Osteoblast (primary cell): ENCODE measurements at regions not wholly inside any gene's neighbourhood (a gene's known extent, or its start where the extent isn't known, plus 50 kb on each side); places are given as distances from the start of the nearest gene placed in this dataset.

Source experiments
- DNase-seq: peaks from one replicate; pipeline ENCODE4 v3.0.0; 2011; ENCODE audit warnings: low spot score, mixed read lengths; ENCODE audit not compliant: insufficient read length; ENCODE audit errors: missing footprints
- H2AFZ ChIP-seq: 2 replicates; pipeline ENCODE4 v1.6.0; 2011; ENCODE audit warnings: mild to moderate bottlenecking, low read length
- H3K27ac ChIP-seq: 2 replicates; pipeline ENCODE4 v1.5.1; 2011; ENCODE audit warnings: mild to moderate bottlenecking, low read depth, low read length, moderate library complexity
- H3K27me3 ChIP-seq: 2 replicates; pipeline ENCODE4 v1.6.0; 2012; ENCODE audit warnings: mild to moderate bottlenecking, control low read depth, inconsistent platforms, low read length, moderate library complexity; ENCODE audit not compliant: insufficient read depth
- H3K36me3 ChIP-seq: 2 replicates; pipeline ENCODE4 v1.5.1; 2011; ENCODE audit warnings: mild to moderate bottlenecking, low read length, control low read depth, moderate library complexity; ENCODE audit not compliant: insufficient read depth
- H3K4me1 ChIP-seq: 2 replicates; pipeline ENCODE4 v1.5.1; 2011; ENCODE audit warnings: mild to moderate bottlenecking, low read length, control low read depth, moderate library complexity; ENCODE audit not compliant: insufficient read depth
- H3K4me2 ChIP-seq: 2 replicates; pipeline ENCODE4 v1.6.0; 2011; ENCODE audit warnings: mild to moderate bottlenecking, low read length; ENCODE audit not compliant: insufficient read depth
- H3K4me3 ChIP-seq: fragments of 200-600 bp; sonication (generic); 3 replicates; pipeline ENCODE4 v1.5.1; 2012; ENCODE audit warnings: mild to moderate bottlenecking, low read length, inconsistent platforms; ENCODE audit not compliant: insufficient read depth
- H3K79me2 ChIP-seq: 2 replicates; pipeline ENCODE4 v1.6.0; 2012; ENCODE audit warnings: mild to moderate bottlenecking, low read length, control low read depth, inconsistent platforms; ENCODE audit not compliant: insufficient read depth
- H3K9me3 ChIP-seq: 2 replicates; pipeline ENCODE4 v1.5.1; 2011; ENCODE audit warnings: low read depth, low read length, control low read depth
- H4K20me1 ChIP-seq: 2 replicates; pipeline ENCODE4 v1.6.0; 2012; ENCODE audit warnings: mild to moderate bottlenecking, low read length, control low read depth; ENCODE audit not compliant: insufficient read depth
- TF ChIP-seq, protein P1 (sequence below): IDR thresholded peaks from 2 replicates; pipeline ENCODE4 v1.5.1; 2011; ENCODE audit warnings: mild to moderate bottlenecking, low read depth, low read length, moderate library complexity; ENCODE audit errors: extremely low read depth

GRCh38 chr10:124333931-124334330 lies 84.8 kb downstream of the OAT start:
- no peaks in the 10 kb centered on the region for H3K9me3 ChIP-seq
- no peaks in the 10 kb centered on the region for H3K36me3 ChIP-seq
- no peak overlapping the region for H3K4me2 ChIP-seq
- no peak overlapping the region for H3K27ac ChIP-seq
- H3K79me2 ChIP-seq = no peaks in the 10 kb centered on the region
- peaks cover 8% of the 10 kb centered on the region for H3K27me3 ChIP-seq
- DNase-seq = no peak
- TF ChIP-seq, protein P1, sequence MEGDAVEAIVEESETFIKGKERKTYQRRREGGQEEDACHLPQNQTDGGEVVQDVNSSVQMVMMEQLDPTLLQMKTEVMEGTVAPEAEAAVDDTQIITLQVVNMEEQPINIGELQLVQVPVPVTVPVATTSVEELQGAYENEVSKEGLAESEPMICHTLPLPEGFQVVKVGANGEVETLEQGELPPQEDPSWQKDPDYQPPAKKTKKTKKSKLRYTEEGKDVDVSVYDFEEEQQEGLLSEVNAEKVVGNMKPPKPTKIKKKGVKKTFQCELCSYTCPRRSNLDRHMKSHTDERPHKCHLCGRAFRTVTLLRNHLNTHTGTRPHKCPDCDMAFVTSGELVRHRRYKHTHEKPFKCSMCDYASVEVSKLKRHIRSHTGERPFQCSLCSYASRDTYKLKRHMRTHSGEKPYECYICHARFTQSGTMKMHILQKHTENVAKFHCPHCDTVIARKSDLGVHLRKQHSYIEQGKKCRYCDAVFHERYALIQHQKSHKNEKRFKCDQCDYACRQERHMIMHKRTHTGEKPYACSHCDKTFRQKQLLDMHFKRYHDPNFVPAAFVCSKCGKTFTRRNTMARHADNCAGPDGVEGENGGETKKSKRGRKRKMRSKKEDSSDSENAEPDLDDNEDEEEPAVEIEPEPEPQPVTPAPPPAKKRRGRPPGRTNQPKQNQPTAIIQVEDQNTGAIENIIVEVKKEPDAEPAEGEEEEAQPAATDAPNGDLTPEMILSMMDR = no peak
- no peaks in the 10 kb centered on the region for H4K20me1 ChIP-seq
- H3K4me3 ChIP-seq = no peak overlapping the region
- peaks cover 7% of the 10 kb centered on the region for H3K4me1 ChIP-seq
- H2AFZ ChIP-seq = no peak overlapping the region

DNA sequence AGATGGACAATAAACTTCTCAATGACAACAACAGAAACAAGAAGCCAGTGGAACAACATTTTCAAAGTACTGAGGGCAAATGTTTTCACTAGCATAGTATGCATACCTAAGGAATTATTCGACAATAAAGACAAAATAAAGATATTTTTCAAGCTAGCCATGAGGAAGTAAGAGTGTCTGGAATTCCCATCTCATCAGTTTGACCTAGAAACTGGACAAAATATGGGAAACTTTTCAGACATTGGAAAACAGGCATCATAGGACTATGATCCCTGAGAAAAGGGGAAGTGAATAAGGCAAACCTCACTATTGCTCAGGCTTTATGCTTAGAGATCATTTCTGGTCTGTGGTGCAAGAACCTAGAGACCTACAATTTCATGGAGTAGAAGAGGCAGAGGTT lies 86.3 kb downstream of the OAT start:
- H3K36me3 ChIP-seq = no peaks in the 10 kb centered on the region
- no peaks in the 10 kb centered on the region for H3K79me2 ChIP-seq
- no peak overlapping the region for H2AFZ ChIP-seq
- H3K27ac ChIP-seq = peak overlapping the region; percentile 75
- no peaks in the 10 kb centered on the region for H4K20me1 ChIP-seq
- H3K4me2 ChIP-seq = no peak overlapping the region
- no peak overlapping the region for H3K4me3 ChIP-seq
- H3K9me3 ChIP-seq = no peaks in the 10 kb centered on the region
- TF ChIP-seq, protein P1 = no peak
- H3K27me3 ChIP-seq = peaks cover 9% of the 10 kb centered on the region
- DNase-seq = no peak
- peaks cover 7% of the 10 kb centered on the region for H3K4me1 ChIP-seq

GRCh38 chr10:124329941-124330340 lies 88.8 kb downstream of the OAT start:
- no peaks in the 10 kb centered on the region for H3K79me2 ChIP-seq

GRCh38 chr10:124329362-124329761 lies 89.4 kb downstream of the OAT start:
- Histone ChIP-seq H3K4me3 (no peak overlapping the region), H3K4me1 (peaks cover 7% of the 10 kb centered on the region), H3K27me3 (peaks cover 9% of the 10 kb centered on the region), H3K27ac (no peak overlapping the region), H3K9me3 (no peaks in the 10 kb centered on the region), H3K79me2 (no peaks in the 10 kb centered on the region), H3K36me3 (no peaks in the 10 kb centered on the region), H2AFZ (no peak overlapping the region), H3K4me2 (no peak overlapping the region), H4K20me1 (no peaks in the 10 kb centered on the region)
- TF ChIP-seq, protein P1 = no peak
- peak; percentile 25 for DNase-seq

More at GRCh38 chr10:124329941-124330340, 88.8 kb downstream of the OAT start:
- TF ChIP-seq, protein P1 = no peak
- no peaks in the 10 kb centered on the region for H3K36me3 ChIP-seq
- DNase-seq = no peak
- H3K4me2 ChIP-seq = no peak overlapping the region
- peaks cover 7% of the 10 kb centered on the region for H3K4me1 ChIP-seq
- H3K27me3 ChIP-seq = peaks cover 9% of the 10 kb centered on the region
- no peak overlapping the region for H3K4me3 ChIP-seq
- no peak overlapping the region for H3K27ac ChIP-seq
- H4K20me1 ChIP-seq = no peaks in the 10 kb centered on the region
- H3K9me3 ChIP-seq = no peaks in the 10 kb centered on the region
- H2AFZ ChIP-seq = no peak overlapping the region
